ENCODE measurements at regions not wholly inside any gene's neighbourhood (a gene's known extent, or its start where the extent isn't known, plus 50 kb on each side); places are given as distances from the start of the nearest gene placed in this dataset.

- Histone ChIP-seq H3K9me3 (no peaks in the 10 kb centered on the region), H3K4me1 (no peaks in the 10 kb centered on the region), H3K36me3 (no peaks in the 10 kb centered on the region), H3K27ac (no peak overlapping the region), H3K27me3 (no peaks in the 10 kb centered on the region), H3K4me3 (no peak overlapping the region)
- no peak for TF ChIP-seq CTCF (IDR thresholded peaks at IDR 0.05)
- DNase-seq: no peak
- intact Hi-C loops (cut with DNase I): no loop called here
- no peak for ATAC-seq
Measured at GRCh38 chr2:150742094-150742493, 254.6 kb upstream of the RND3 start.

- H3K9me3 ChIP-seq: no peaks in the 10 kb centered on the region
- no peaks in the 10 kb centered on the region for H3K36me3 ChIP-seq
- H3K27ac ChIP-seq: no peak overlapping the region
- no peak for DNase-seq
- intact Hi-C loops (cut with DNase I): no loop called here
- ATAC-seq: no peak
- no peak for TF ChIP-seq CTCF (IDR thresholded peaks at IDR 0.05)
- H3K4me3 ChIP-seq: no peak overlapping the region
- no peaks in the 10 kb centered on the region for H3K27me3 ChIP-seq
- no peaks in the 10 kb centered on the region for H3K4me1 ChIP-seq
Measured at GRCh38 chr2:150735894-150736498, 248.5 kb upstream of the RND3 start.

- DNase-seq: no peak
- TF ChIP-seq CTCF (IDR thresholded peaks at IDR 0.05): no peak
- Histone ChIP-seq H3K9me3 (no peaks in the 10 kb centered on the region), H3K4me1 (no peaks in the 10 kb centered on the region), H3K27ac (no peak overlapping the region), H3K27me3 (no peaks in the 10 kb centered on the region), H3K36me3 (no peaks in the 10 kb centered on the region), H3K4me3 (no peak overlapping the region)
- ATAC-seq: no peak
- intact Hi-C loops (cut with DNase I): no loop called here
Measured at GRCh38 chr2:150733051-150733618, 245.7 kb upstream of the RND3 start.

GRCh38 chr2:150732491-150732890 is 245.0 kb upstream of the RND3 start:
- DNase-seq (no peak), ATAC-seq (no peak)
- TF ChIP-seq CTCF (IDR thresholded peaks at IDR 0.05): no peak
- Histone ChIP-seq H3K4me3 (no peak overlapping the region), H3K4me1 (no peaks in the 10 kb centered on the region), H3K27ac (no peak overlapping the region), H3K27me3 (no peaks in the 10 kb centered on the region), H3K9me3 (no peaks in the 10 kb centered on the region), H3K36me3 (no peaks in the 10 kb centered on the region)
- intact Hi-C loops (cut with DNase I): no loop called here

- intact Hi-C loops (cut with DNase I): no loop called here
- no peak for TF ChIP-seq CTCF (IDR thresholded peaks at IDR 0.05)
- no peaks in the 10 kb centered on the region for H3K36me3 ChIP-seq
- DNase-seq: no peak
- H3K4me3 ChIP-seq: no peak overlapping the region
- H3K27me3 ChIP-seq: no peaks in the 10 kb centered on the region
- no peak for ATAC-seq
- no peaks in the 10 kb centered on the region for H3K4me1 ChIP-seq
- no peak overlapping the region for H3K27ac ChIP-seq
- no peaks in the 10 kb centered on the region for H3K9me3 ChIP-seq
Measured at GRCh38 chr2:150732064-150732463, 244.6 kb upstream of the RND3 start.

Data from upper lobe of right lung (tissue), 1 donor.